ENCODE measurements at regions not wholly inside any gene's neighbourhood (a gene's known extent, or its start where the extent isn't known, plus 50 kb on each side); places are given as distances from the start of the nearest gene placed in this dataset.
"Not testable (repeated sequence)": the region's sequence is repeated elsewhere in the genome, so short reads cannot be mapped to it uniquely, and the experiment has no call there.

DNA sequence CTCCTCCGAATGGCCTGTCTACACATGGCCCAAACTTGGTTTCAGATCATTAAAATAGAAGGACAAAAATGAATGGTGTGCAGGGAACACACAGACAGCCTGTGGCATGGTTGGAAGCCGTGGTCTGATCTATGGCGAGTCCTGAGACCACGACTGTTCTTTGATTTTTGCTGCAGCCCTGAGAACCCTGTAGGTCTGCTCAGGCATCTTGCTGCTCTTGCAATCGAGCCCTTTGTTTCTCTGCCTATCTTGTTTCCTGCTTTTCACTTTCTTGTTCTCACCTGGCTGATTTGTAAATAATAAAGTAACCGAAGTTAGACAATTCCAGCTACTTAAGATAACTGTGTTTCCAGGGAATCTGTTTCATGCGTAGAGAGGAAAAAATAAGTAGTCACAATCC lies 54.1 kb upstream of the NBPF9 start:
- H3K27ac ChIP-seq (ENCODE audit: control insufficient read depth, insufficient read depth); H3K36me3 ChIP-seq (ENCODE audit: control insufficient read depth in 2 of 2, insufficient read depth in 2 of 2, low read length in 1 of 2); in situ Hi-C loops (cut with MboI); intact Hi-C loops (cut with micrococcal nuclease; ENCODE audit: unreplicated experiment); H4K20me1 ChIP-seq (ENCODE audit: control insufficient read depth, insufficient read depth); H2AFZ ChIP-seq (ENCODE audit: control insufficient read depth, low read depth, low read length); H3K27me3 ChIP-seq (replicated peaks in 1 of 2; ENCODE audit: control insufficient read depth in 2 of 2, insufficient read depth in 2 of 2, low read length in 1 of 2); SMC1A ChIA-PET (ENCODE audit: uncharacterized antibody, unreplicated experiment); H3K4me2 ChIP-seq (ENCODE audit: control insufficient read depth, insufficient read depth); DNase-seq (ENCODE audit: low read depth, low spot score); POLR2A ChIA-PET; H3K4me1 ChIP-seq (ENCODE audit: control insufficient read depth, insufficient read depth, low read length); RAD21 ChIA-PET (ENCODE audit: unreplicated experiment); FAIRE-seq; ATAC-seq; H3K79me2 ChIP-seq (ENCODE audit: control insufficient read depth, insufficient read depth, low read length); H3K9me3 ChIP-seq (replicated peaks; ENCODE audit: control insufficient read depth, insufficient read depth, low read length); BruUV-seq (replicated peaks); H3K9ac ChIP-seq (ENCODE audit: control insufficient read depth, insufficient read depth, low read length); CTCF ChIA-PET; H3K4me3 ChIP-seq: not testable (repeated sequence)
- 41% methylated on average over 6 of the region's 7 CpGs for WGBS (ENCODE audit: insufficient coverage, insufficient replicate concordance, low lambda C conversion rate, missing lambda C conversion rate)

GRCh38 chr1:149158308-149158707 lies 55.0 kb upstream of the NBPF9 start:
- H3K27ac ChIP-seq (ENCODE audit: control insufficient read depth, insufficient read depth); H3K79me2 ChIP-seq (ENCODE audit: control insufficient read depth, insufficient read depth, low read length); RAD21 ChIA-PET (ENCODE audit: unreplicated experiment); H2AFZ ChIP-seq (ENCODE audit: control insufficient read depth, low read depth, low read length); BruUV-seq (replicated peaks); H4K20me1 ChIP-seq (ENCODE audit: control insufficient read depth, insufficient read depth); FAIRE-seq; H3K4me3 ChIP-seq; DNase-seq (ENCODE audit: low read depth, low spot score); H3K9me3 ChIP-seq (replicated peaks; ENCODE audit: control insufficient read depth, insufficient read depth, low read length); H3K9ac ChIP-seq (ENCODE audit: control insufficient read depth, insufficient read depth, low read length); H3K4me1 ChIP-seq (ENCODE audit: control insufficient read depth, insufficient read depth, low read length); H3K4me2 ChIP-seq (ENCODE audit: control insufficient read depth, insufficient read depth); SMC1A ChIA-PET (ENCODE audit: uncharacterized antibody, unreplicated experiment); CTCF ChIA-PET; intact Hi-C loops (cut with micrococcal nuclease; ENCODE audit: unreplicated experiment); H3K27me3 ChIP-seq (replicated peaks in 1 of 2; ENCODE audit: control insufficient read depth in 2 of 2, insufficient read depth in 2 of 2, low read length in 1 of 2); in situ Hi-C loops (cut with MboI); H3K36me3 ChIP-seq (ENCODE audit: control insufficient read depth in 2 of 2, insufficient read depth in 2 of 2, low read length in 1 of 2); ATAC-seq; POLR2A ChIA-PET: not testable (repeated sequence)
- WGBS (ENCODE audit: insufficient coverage, insufficient replicate concordance, low lambda C conversion rate, missing lambda C conversion rate), result 77% methylated on average over 2 of the region's 3 CpGs

DNA sequence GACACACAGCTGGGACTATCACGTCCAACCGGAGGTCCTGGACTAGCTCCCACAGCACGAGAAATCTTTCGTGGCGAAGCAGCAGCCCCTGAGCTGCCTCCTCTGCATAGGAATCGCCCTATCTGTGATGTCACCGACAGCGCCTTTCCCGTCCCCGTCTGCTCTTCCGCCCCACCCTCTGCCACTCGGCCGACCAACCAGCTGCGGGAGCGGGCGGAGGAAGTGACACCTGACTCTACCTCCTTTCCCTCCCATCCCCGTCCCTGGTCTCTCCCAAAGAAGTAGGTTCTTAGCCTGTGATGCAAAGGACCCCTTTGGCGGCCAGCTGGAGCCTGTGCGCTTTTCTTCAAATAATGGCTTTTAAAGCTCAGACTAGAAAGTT lies 59.7 kb upstream of the NBPF9 start:
- WGBS (ENCODE audit: insufficient coverage, insufficient replicate concordance, low lambda C conversion rate, missing lambda C conversion rate), result 100% methylated on average over 1 of the region's 19 CpGs
- H2AFZ ChIP-seq (ENCODE audit: control insufficient read depth, low read depth, low read length); FAIRE-seq; H3K9me3 ChIP-seq (replicated peaks; ENCODE audit: control insufficient read depth, insufficient read depth, low read length); H3K36me3 ChIP-seq (ENCODE audit: control insufficient read depth in 2 of 2, insufficient read depth in 2 of 2, low read length in 1 of 2); H3K79me2 ChIP-seq (ENCODE audit: control insufficient read depth, insufficient read depth, low read length); RAD21 ChIA-PET (ENCODE audit: unreplicated experiment); H4K20me1 ChIP-seq (ENCODE audit: control insufficient read depth, insufficient read depth); BruUV-seq (replicated peaks); POLR2A ChIA-PET; H3K4me3 ChIP-seq; in situ Hi-C loops (cut with MboI); H3K27ac ChIP-seq (ENCODE audit: control insufficient read depth, insufficient read depth); H3K27me3 ChIP-seq (replicated peaks in 1 of 2; ENCODE audit: control insufficient read depth in 2 of 2, insufficient read depth in 2 of 2, low read length in 1 of 2); DNase-seq (ENCODE audit: low read depth, low spot score); H3K4me1 ChIP-seq (ENCODE audit: control insufficient read depth, insufficient read depth, low read length); SMC1A ChIA-PET (ENCODE audit: uncharacterized antibody, unreplicated experiment); CTCF ChIA-PET; H3K4me2 ChIP-seq (ENCODE audit: control insufficient read depth, insufficient read depth); intact Hi-C loops (cut with micrococcal nuclease; ENCODE audit: unreplicated experiment); H3K9ac ChIP-seq (ENCODE audit: control insufficient read depth, insufficient read depth, low read length): not testable (repeated sequence)
- ATAC-seq, result peak; percentile 93

DNA sequence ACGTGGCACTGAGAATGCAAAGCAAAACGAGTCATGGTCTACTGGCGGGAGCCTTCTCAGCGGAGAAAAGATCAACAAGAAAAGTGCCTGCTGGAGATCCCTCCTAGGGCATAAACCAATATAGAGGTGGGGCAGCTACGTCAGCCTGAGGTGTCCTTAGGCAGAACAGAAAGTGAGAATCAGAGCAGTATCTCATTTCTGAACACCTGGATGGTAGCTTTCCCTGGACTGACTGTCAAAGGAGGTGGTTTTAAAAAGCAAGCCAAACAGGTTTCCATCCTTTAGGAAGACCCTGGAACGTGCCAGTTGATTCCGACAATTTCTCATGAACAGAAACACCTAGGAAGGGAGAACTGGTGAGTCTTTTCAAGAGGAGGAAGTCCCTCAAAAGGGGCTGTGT lies 71.4 kb upstream of the NBPF9 start:
- BruUV-seq (replicated peaks); FAIRE-seq; SMC1A ChIA-PET (ENCODE audit: uncharacterized antibody, unreplicated experiment); H2AFZ ChIP-seq (ENCODE audit: control insufficient read depth, low read depth, low read length); RAD21 ChIA-PET (ENCODE audit: unreplicated experiment); H3K79me2 ChIP-seq (ENCODE audit: control insufficient read depth, insufficient read depth, low read length); H3K4me2 ChIP-seq (ENCODE audit: control insufficient read depth, insufficient read depth); H3K9me3 ChIP-seq (replicated peaks; ENCODE audit: control insufficient read depth, insufficient read depth, low read length); POLR2A ChIA-PET; H3K4me3 ChIP-seq; H3K4me1 ChIP-seq (ENCODE audit: control insufficient read depth, insufficient read depth, low read length); ATAC-seq; H3K36me3 ChIP-seq (ENCODE audit: control insufficient read depth in 2 of 2, insufficient read depth in 2 of 2, low read length in 1 of 2); H3K9ac ChIP-seq (ENCODE audit: control insufficient read depth, insufficient read depth, low read length); H3K27ac ChIP-seq (ENCODE audit: control insufficient read depth, insufficient read depth); H3K27me3 ChIP-seq (replicated peaks in 1 of 2; ENCODE audit: control insufficient read depth in 2 of 2, insufficient read depth in 2 of 2, low read length in 1 of 2); intact Hi-C loops (cut with micrococcal nuclease; ENCODE audit: unreplicated experiment); in situ Hi-C loops (cut with MboI); DNase-seq (ENCODE audit: low read depth, low spot score); CTCF ChIA-PET; H4K20me1 ChIP-seq (ENCODE audit: control insufficient read depth, insufficient read depth): not testable (repeated sequence)
- 13% methylated on average over 3 of the region's 7 CpGs for WGBS (ENCODE audit: insufficient coverage, insufficient replicate concordance, low lambda C conversion rate, missing lambda C conversion rate)

Data from GM12878 (cell line).